SH-SY5Y (cell line): ENCODE measurements at regions not wholly inside any gene's neighbourhood (a gene's known extent, or its start where the extent isn't known, plus 50 kb on each side); places are given as distances from the start of the nearest gene placed in this dataset.

Source experiments
- GATA2 ChIP-seq: IDR thresholded peaks from 2 replicates; pipeline ENCODE4 v1.6.1; 2011; ENCODE audit warnings: mild to moderate bottlenecking, low read depth, low read length
- GATA3 ChIP-seq: IDR thresholded peaks from 2 replicates; pipeline ENCODE4 v1.6.1; 2011; ENCODE audit warnings: low read depth, mild to moderate bottlenecking, low read length, moderate library complexity

DNA sequence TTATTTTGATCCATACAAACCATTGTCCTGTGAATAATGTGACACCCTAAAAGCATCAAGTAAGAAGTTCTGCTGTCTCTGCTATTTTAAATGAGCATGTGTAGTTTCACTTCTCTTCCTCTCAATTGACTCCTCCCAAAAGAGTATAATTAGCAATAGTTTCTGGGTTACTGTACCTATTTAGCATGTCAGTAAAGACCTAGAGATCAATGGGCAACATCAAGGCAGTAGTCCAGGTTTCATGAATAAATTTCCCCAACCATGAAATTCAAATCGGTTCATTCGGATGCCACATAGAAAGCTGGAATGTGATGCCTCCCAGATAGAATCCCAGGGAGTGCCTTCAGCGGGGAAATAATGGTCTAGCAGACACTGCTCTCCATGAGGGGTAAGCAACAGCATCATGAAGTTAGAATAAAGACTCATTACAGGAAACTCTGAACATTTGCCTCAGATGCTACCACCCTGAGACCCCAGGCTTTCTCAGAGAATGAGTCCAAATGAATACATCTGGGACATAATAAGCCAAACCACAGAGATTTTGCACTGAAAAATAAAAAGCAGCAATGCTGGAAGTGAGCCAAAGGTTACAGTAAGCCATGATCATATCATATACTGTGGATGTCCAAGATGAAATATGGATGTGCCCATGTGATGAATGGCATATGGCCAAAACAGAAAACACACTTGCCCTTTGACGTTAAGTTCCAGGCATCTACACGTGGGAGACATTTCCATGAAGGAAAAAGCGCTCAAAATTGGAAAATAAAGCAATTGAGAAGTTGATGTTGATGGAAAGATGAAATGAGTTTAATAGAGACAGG lies 1107.0 kb upstream of the SEMA6A start:
- TF ChIP-seq GATA2 (peak; percentile 64; the same call in 1 of the 2 replicates), GATA3 (0 out of 2 replicates have a peak, but pooled peaks have one; percentile 29)
